ENCODE measurements at regions not wholly inside any gene's neighbourhood (a gene's known extent, or its start where the extent isn't known, plus 50 kb on each side); places are given as distances from the start of the nearest gene placed in this dataset.

DNA sequence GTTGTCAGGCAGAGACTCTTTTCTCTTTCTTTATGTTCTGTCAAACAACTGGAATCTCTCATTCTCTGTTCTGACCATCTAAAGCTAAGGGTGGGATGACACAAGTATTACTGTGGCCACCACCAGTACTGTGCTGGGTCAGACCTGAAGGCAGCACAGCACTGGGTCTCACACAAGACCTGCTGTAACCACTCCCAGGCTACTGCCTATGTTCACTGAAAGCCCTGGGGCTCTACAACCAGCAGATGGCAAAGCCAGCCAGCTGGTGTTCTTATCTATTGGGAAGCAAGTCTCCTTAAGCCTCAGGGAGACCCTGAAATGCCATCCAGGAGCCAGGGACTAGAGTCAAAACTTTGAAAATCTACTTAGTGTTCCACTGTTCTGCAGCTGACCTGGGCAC, 189.5 kb downstream of the SLCO4C1 start:
- TF ChIP-seq, protein P1, sequence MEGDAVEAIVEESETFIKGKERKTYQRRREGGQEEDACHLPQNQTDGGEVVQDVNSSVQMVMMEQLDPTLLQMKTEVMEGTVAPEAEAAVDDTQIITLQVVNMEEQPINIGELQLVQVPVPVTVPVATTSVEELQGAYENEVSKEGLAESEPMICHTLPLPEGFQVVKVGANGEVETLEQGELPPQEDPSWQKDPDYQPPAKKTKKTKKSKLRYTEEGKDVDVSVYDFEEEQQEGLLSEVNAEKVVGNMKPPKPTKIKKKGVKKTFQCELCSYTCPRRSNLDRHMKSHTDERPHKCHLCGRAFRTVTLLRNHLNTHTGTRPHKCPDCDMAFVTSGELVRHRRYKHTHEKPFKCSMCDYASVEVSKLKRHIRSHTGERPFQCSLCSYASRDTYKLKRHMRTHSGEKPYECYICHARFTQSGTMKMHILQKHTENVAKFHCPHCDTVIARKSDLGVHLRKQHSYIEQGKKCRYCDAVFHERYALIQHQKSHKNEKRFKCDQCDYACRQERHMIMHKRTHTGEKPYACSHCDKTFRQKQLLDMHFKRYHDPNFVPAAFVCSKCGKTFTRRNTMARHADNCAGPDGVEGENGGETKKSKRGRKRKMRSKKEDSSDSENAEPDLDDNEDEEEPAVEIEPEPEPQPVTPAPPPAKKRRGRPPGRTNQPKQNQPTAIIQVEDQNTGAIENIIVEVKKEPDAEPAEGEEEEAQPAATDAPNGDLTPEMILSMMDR (IDR thresholded peaks at IDR 0.05 in 4 of 5, conservative IDR thresholded peaks at IDR 0.05 in 1 of 5): no peak
- TF ChIP-seq POLR2A (IDR thresholded peaks at IDR 0.05): no peak
